HG03442 (cell line): ENCODE measurements at regions not wholly inside any gene's neighbourhood (a gene's known extent, or its start where the extent isn't known, plus 50 kb on each side); places are given as distances from the start of the nearest gene placed in this dataset.
A peak's percentile ranks its signal among the peaks of the same experiment; 100 is the strongest.
"Not testable (repeated sequence)": the region's sequence is repeated elsewhere in the genome, so short reads cannot be mapped to it uniquely, and the experiment has no call there.

ENCODE experiments used
- ATAC-seq: cut with Tn5 transposase; IDR thresholded peaks from one replicate; pipeline ENCODE4 v1.9.1; 2021; ENCODE audit warnings: mild to moderate bottlenecking, moderate library complexity; ENCODE audit not compliant: unreplicated experiment

DNA sequence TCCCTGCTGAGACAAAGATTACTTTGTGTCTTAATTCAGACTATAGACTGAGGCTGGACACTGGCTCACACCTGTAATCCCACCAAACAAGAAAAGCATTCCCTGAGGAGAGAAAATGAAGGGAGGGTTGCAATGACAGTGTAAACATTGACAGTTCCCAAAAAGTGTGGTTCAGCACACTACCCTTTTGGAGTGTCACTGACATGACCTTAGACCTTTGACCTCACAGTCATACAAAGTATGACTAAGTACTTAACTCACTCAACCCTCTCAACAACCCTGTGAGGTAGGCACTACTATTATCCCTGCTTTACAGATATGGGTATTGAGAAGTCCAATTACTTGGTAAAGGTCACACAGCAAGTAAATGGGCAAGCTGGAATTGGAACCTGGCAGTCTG is 341.7 kb downstream of the LRRC3B start:
- no peak for ATAC-seq

DNA sequence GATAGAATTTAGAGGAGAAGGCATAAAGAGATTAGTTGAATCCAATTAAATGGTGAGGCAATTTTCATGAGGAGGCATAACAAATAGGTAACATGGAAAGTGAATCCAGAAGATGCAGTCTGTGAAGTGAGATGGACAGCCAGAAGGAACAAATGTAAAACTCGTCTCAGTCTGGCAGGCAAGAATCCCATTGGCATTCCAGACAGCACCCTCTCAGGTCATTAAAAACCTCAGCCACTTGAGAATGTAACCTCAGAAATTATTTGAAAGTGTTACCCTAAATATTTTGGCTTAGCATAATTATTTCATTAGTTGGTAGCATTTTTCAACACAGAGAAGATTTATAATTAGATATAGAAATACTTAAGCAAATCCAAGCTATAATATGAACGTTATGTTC is 342.3 kb downstream of the LRRC3B start:
- ATAC-seq = no peak

DNA sequence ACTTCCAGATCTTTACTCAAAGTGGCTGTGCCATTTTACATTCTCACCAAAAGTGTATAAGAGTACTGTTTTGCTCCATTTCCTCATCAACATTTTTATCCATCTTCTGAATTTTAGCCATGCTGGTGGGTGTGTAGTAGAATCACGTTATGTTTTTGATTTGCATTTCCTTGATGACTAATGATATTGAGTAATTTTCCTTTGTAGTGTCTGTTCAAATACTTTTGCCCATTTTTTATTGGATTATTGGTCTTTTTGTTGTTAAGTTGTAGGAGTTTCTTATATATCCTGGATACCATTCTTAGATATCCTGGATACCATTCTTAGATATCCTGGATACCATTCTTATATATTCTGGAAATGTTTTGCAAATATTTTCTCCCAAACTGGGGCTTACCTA is 344.9 kb downstream of the LRRC3B start:
- ATAC-seq = no peak

DNA sequence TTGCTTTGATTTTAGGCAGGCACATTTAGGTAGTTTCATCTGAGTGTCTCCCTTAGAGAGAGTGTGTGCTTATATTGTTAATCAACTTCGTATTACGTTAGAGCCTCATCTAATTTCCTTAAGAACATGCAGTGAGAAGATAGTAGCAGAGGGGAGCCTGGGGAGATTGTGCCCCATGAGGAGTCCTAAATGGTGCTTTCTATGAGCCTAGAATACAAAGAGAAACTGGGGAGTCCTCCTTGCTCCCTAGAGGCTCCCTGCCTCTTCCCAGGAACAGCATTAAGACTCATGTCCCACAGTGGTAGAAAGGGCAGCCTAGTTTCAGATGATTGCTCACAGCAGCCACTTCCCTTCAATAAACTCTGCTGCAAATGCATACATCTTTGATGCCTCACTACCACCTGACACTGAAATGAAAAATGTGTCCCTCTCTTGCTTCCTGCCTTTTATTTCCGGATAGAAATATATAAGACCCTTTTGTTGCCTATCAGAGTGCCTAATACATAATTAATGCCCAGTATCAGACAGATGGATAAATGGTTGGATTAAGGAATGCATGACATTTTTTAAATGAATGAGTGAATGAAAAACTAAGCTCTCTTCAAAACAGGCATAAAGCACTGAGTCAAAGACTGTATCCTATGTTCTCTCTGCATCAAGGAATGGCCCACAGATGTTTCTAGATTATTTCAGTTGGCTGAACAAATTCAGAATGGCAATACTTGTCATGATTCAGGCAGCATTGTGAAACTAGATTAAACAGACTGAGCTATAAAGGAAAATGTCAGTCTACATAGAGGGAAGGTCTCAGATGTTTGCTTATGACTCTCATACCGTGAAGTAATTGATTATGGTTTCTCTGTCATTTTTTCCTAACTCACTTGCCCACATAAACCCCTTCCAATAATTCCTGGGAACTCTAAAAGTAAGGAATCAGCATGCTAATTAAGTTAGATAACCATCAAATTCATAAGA is 362.1 kb downstream of the LRRC3B start:
- no peak for ATAC-seq

DNA sequence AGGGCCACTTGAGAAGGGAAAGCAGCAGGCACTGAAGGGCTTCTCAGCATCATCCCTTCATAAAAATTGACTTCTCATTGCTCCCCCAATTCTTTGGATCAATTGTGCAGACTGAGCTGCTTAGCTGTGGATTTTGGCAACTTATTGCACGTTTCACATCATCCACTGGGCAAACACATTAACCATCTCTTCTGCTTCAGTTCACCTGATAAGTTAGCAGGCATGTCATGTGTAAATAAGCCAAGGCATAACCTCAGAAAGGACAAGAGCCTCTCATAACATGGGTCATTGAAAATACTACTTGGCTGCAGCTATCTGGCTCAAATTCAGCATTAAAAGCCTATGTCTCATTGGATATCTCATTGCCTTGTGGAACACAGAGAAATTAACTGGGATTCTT is 366.5 kb downstream of the LRRC3B start:
- no peak for ATAC-seq

DNA sequence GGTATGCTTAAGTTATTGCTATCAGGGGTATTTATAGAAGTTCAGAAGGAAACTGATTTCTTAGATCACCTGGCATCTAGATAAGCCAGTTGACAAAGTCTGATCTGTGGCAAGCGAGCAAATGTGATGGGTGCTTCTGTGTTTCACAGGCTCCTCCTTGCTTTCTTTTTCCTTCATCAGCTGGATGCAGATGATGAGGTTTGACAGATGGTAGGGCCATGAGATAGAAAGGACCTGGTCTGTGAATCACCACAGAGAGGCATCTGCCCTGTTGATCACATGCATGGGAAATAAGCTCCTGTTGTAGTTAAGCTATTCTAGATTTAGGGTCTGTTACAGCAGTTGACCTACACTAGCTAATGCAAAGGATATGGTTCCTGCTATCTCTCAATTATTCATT is 372.0 kb downstream of the NEK10 start:
- no peak for ATAC-seq

DNA sequence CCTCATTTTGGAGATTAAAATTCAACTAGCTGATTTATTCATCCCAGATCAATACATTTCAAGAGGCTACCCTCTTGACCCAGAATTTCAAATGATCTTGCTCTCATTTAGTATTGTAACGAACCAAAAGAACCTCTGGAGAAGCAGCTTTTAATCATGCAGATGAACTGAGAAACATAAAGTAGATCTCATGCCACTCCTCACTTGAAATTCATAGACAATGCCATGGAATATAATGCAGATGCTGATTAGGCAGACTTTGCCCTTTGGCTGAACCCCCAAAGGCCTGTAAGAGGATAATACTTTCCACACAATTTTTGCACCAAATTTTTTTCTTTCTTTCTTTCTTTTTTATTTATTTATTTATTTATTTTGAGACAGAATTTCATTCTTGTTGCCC is 358.3 kb downstream of the NEK10 start:
- ATAC-seq = no peak

DNA sequence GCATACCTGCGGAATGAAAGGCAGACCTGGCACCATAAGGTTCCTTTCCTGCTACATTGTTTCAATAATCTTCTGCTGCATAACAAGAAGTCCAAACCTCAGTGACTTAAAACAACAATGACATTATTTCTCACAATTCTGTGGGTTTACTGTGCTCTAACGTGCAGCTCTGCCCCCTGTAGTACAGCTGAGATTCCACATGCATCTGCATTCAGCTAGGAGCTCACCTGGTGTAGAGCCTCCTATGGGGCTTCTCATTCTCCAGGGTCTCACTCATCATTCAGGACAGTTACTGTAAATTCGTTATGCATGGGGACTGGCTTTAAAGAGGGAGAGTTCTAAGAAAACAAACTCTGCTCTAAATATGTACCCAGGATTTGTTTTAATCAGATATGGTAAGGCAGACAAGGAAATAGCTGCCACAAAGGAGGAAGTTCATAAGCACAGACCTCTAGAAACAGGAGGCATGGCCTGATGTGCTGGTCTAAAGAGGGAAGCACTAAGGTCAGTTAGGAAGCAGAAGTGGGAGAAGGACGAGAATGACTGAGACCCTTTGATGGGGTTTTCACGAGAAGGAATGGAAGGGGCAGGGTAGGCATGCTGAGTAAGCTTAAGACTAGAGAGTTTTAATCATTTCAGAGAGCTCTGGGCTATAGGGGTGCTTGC is 347.0 kb downstream of the NEK10 start:
- ATAC-seq = no peak

DNA sequence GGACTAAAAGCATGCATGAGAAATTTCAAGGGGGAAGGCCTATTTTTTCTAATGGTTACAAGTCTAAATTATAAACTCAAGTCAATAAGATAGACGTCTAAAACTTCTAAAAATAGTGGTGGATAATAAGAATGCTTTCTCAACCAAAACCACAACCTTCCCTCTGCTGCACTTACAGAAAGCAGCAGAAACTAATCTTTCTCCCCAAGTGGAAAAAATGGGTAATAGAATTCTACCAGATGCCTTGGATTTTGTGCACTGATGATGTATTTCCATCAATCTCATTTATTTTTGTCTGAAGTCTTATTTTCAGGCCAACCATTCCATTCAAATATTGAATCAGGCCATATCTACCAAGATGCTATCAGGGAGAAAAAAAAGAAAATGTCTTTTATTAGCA is 344.7 kb downstream of the NEK10 start:
- ATAC-seq = no peak

DNA sequence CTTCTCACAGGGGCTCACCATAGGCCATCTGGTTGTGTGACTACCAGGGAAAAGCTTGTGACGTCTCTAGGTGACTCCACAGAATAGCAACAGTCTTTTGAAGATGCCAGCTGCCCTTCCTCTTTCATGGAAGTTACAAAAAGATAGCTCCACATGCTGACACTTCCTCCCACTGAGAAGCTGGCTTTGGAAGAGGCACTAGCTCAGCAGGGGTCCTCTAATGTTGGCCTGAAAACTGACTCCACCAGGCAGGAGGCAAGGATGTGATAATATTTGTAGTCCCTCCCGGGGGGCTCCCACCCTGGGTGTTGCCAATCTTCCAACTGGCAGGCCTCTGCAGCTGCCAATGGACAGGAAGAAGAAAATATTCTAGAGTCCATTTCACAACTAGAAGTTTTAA is 343.5 kb downstream of the NEK10 start:
- ATAC-seq = no peak

DNA sequence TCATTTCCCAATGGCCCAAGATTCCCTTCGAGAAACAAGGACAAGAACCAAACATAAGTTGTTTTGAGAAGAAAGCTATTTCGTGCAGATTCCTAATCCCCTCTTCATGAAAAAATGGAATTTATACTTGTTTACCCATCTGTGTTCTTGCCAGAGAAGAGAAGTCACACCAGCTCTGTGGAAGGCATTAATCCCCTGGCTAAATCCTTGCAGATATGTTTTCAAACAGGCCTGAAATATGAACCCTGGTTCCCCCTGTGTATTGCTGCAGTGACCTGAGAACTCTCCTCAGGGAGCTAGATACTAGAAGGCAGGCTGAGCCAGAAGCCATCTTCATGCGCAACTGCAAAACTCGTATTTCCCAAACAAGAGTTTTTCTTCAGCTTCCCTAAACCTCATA is 337.7 kb downstream of the NEK10 start:
- ATAC-seq = no peak

DNA sequence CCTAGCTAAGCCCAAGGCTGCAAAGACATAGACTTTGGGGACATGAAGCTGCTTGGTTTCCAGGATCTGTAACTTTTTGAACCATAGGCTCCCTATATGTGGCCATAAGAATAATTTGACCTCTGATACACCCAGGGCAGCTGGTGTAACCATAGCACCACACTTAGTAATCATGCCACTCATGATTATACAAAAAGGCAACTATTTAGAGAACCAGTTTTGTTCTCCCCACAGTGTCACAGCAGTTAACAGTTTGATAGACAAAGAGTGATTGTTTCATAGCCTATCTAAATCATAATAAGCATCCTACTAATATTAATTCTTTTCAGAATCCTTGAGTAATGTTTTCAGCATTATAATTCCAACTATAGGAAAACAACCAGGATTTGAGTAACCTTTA is 334.9 kb downstream of the NEK10 start:
- no peak for ATAC-seq

DNA sequence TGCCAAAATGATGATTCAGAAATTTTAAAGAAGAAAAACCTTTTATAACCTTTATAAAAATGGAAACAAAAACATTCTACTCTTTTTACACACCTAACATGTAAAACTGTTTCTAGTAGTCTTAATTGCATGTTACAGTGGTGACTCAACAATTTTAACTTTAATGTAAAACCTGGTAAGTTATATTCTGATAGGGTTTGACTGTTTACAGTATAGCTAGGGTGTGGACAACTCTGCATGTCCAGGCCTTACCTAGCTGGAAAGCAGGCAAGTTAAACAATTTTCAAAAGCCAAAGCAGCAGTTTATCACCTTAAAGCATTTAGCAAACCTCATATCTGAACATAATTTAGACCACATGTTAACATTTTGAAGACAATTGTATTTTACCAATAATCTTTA is 328.5 kb downstream of the NEK10 start:
- no peak for ATAC-seq

DNA sequence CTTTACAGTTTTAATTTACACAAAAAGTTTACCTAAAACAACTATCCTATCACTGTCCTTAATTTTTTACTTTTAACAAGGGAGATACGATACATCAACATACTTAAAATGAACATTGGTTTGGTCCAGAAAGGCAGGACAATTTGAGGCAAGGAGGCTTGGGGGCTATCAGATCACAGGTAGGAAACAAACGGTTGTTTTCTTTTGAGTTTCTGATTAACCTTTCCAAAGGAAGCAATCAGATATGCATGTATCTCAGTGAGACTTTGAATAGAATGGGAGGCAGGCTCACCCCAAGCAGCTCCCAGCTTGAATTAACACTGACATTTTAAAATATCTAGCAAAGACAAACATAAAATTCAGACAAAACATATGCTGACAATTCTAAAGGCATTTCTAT is 326.6 kb downstream of the NEK10 start:
- ATAC-seq = not testable (repeated sequence)

DNA sequence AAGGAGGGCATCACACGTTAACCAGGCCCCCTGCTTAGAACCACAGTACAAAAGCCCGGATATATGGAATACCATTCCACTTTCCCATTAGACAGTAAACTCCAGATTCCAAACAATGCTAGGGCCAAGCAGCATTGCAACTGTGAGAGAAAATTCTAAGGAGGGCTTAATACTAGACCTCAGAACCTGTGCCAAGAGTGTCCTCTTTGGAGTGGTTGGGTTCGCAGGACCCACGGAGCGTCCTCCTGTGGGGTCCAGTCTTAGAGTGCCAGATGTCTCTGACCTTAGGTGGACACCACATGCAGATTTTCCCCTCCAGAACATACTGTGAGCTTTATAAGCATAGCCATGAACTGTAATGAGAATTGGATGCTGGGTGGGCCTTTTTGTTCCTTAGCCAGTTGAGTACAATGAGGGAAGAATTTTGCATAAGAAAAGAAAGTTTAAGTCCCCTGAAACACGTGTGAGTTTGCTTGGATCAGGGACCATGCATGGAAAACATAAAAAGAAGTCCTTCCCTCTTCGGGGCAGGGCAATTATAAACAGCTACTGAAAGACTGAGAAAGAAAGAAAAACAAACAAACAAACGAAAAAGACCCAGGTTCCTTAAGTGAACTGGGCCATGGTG is 325.7 kb downstream of the NEK10 start:
- ATAC-seq = no peak

DNA sequence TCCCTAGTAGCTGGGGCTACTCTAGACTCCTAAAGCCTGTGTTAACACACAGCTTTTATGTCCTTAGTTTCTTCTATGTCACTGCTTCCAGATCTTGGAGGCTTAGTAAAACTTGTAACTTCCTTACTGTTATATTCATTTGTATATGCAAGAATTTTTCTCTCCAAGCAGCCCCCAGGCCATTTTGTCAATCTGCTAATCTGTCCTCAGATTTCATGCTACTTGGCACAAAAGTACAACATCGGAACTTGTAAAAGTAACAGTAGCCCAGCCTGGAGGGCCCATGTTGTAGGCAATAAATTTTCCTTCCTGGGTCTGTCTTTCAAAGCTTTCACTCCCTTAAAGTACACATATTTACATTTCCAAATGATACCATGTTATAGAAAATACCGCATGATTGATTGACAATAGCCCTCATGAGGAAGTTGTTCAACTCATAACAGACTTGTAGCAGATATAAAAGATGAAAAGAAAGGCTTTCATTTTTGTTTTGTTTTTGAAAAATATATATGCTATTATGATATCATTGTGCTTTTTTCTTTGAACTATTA is 324.2 kb downstream of the NEK10 start:
- no peak for ATAC-seq

DNA sequence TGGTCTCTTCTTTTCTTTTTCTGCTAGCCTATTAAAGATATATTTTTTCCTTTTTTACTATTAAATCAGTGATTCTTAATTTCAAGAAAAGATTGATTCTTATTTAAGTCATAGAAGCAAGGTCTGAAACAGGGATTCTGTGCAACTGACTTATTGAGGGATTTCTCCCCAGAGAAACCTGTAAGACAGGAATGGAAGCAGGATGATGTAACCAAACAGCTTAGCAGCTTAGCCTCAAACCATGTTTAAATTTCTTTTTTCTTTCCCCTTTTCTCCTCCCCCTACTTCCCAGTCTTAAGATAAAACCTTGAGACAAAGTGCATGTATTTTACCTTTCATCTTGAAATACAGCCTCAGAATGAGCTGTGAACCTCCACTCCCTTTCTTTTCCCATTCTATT is 322.8 kb downstream of the NEK10 start:
- no peak for ATAC-seq

DNA sequence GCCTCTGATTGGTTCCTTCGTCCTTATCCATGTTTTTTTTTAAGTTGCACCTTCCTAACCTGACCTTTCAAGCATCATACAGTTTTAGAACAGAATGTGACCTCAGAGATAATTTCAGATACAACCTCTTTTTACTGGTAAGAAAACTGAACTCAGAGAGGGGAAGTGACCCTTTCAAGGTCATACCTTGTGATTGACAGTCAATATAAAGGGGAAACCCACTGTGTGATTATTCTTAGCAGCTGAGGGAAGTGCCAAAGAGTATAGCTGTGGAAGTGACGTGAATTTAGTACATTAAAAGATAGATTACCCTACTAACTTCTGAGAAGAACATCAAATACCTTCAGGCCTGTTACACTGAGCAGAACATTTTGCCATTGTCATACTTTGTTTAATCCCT is 319.4 kb downstream of the NEK10 start:
- ATAC-seq = peak; percentile 55

DNA sequence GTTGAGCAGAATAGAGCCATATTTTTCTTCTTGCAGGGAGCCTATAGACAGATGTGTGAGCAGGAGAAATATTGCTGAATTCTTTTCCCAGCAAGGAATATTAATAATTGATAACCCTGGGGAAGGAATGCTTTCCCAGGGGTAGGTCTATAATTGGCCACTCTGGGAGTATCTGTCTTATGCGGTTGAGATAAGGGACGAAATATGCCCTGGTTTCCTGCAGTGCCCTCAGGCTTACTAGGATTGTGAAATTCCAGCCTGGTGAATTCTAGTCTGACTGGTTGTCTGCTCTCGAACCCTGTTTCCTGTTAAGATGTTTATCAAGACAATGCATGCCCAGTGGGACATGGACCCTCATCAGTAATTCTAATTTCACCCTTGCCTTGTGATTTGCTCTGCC is 317.7 kb downstream of the NEK10 start:
- not testable (repeated sequence) for ATAC-seq

DNA sequence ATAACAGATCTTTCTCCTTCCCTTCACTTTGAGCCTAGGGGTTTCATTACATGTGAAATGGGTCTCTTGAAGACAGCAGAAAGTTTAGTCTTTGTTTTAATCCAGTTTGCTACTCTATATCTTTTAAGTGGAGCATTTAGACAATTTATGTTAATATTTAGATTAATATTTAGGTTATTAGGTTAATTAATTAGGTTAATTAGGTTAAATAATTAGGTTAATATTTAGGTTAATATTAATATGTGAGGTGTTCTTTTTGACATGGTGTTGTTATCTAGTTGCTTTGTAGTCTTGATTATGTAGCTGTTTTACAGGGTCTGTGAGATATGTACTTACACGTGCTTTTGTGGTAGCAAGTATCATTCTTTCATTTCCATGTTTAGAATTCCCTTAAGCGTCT is 312.9 kb downstream of the NEK10 start:
- no peak for ATAC-seq

DNA sequence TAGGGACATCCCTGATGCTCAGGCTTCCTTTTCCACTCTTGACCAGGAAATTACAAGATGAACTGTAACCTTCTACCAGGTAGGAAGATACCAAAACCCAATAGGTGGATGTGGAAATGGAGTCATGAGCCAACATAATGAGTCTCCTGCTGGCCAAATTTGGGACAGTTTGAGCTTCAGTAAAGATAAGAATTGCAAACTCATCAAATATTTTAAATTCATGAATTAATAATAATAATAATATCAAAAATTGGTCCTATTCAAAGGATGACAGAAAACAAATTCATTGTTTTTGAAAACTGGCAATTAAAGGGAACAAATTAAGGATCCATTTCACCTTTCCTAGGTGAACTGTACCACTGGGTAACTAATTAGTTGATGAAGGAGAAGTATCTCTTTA is 309.7 kb downstream of the NEK10 start:
- no peak for ATAC-seq
